Panc1 (cell line): ENCODE measurements at regions not wholly inside any gene's neighbourhood (a gene's known extent, or its start where the extent isn't known, plus 50 kb on each side); places are given as distances from the start of the nearest gene placed in this dataset.

Experiments used
- ATAC-seq: fragments of 200-7000 bp; cut with Tn5 transposase; 2 replicates; pipeline ENCODE4 v1.9.1; 2020; ENCODE audit warnings: mild to moderate bottlenecking, moderate library complexity
- BruUV-seq: library from RNA; stranded (reverse); fragments of 400-500 nt; replicated peaks from 2 replicates; lab custom pipeline; 2021; lab: Mats Ljungman, UMichigan
- CTCF ChIA-PET: fragments of 300-600 bp; sonication (Branson Sonifier 250); formaldehyde crosslinking; loops from one replicate; lab custom pipeline; 2022; ENCODE audit warnings: antibody characterized with exemption; lab: Charles Lee
- POLR2A ChIA-PET: fragments of 300-600 bp; sonication (Branson Sonifier 250); formaldehyde crosslinking; loops from one replicate; lab custom pipeline; 2022; ENCODE audit warnings: antibody characterized with exemption; lab: Charles Lee
- DNase-seq: peaks from one replicate; pipeline ENCODE4 v3.0.0-alpha.2; 2010; ENCODE audit warnings: low read depth, low spot score
- H3K27ac ChIP-seq: 2 replicates; pipeline ENCODE4 v1.5.1; 2011; ENCODE audit warnings: mild to moderate bottlenecking, low read length, inconsistent platforms
- H3K27me3 ChIP-seq: fragments of 200-500 bp; sonication (Bioruptor generic); 2 replicates; pipeline ENCODE4 v1.6.0; 2014; ENCODE audit warnings: low read length, inconsistent platforms; ENCODE audit not compliant: control insufficient read depth, insufficient read depth
- H3K36me3 ChIP-seq: fragments of 200-500 bp; sonication (Bioruptor generic); 2 replicates; pipeline ENCODE4 v1.5.1; 2014; ENCODE audit warnings: inconsistent platforms, mild to moderate bottlenecking, low read length, moderate library complexity; ENCODE audit not compliant: control insufficient read depth, insufficient read depth
- H3K4me1 ChIP-seq: 2 replicates; pipeline ENCODE4 v1.5.1; 2011; ENCODE audit warnings: inconsistent platforms, mild to moderate bottlenecking, low read length, moderate library complexity; ENCODE audit not compliant: control insufficient read depth, insufficient read depth
- H3K4me3 ChIP-seq, 2 experiments: 2 replicates each; pipeline ENCODE4 v1.5.1; 2011 to 2012; ENCODE audit warnings: low read depth in 2 of 2, low read length in 2 of 2, mild to moderate bottlenecking in 2 of 2, inconsistent platforms in 1 of 2, moderate library complexity in 1 of 2
- H3K9me3 ChIP-seq: fragments of 200-500 bp; sonication (Bioruptor generic); 2 replicates; pipeline ENCODE4 v1.5.1; 2014; ENCODE audit warnings: low read depth, mild to moderate bottlenecking, inconsistent platforms, low read length, moderate library complexity; ENCODE audit not compliant: control insufficient read depth, insufficient read depth
- POLR2AphosphoS5 ChIP-seq: IDR thresholded peaks from 2 replicates; pipeline ENCODE4 v1.6.1; 2012; ENCODE audit warnings: mild to moderate bottlenecking, low read depth, low read length, moderate library complexity
- SIN3A ChIP-seq: IDR thresholded peaks from 2 replicates; pipeline ENCODE4 v1.6.1; 2012; ENCODE audit warnings: low read depth, mild to moderate bottlenecking, low read length, moderate library complexity, borderline replicate concordance; ENCODE audit not compliant: insufficient read depth
- TCF7L2 ChIP-seq: IDR thresholded peaks from 2 replicates; pipeline ENCODE4 v1.6.1; 2011; ENCODE audit warnings: mild to moderate bottlenecking, low read depth, low read length, inconsistent platforms
- in situ Hi-C: cut with HindIII; loops from 2 replicates; pipeline ENCODE4 v1.10.0; 2016; ENCODE audit warnings: low sequenced_read_pairs, low pct_unique_long_range_greater_than_20kb
- intact Hi-C: fragments of 100-400 bp; cut with micrococcal nuclease; formaldehyde crosslinking; loops from one replicate; pipeline ENCODE4 v1.10.0; 2022; ENCODE audit not compliant: unreplicated experiment
- TF ChIP-seq, protein P1 (sequence below): fragments of 450-650 bp; IDR thresholded peaks from 2 replicates; pipeline ENCODE4 v1.5.1; 2017; ENCODE audit warnings: mild to moderate bottlenecking
- TF ChIP-seq, protein P2 (sequence below), 2 experiments: IDR thresholded peaks; 2 replicates each; pipeline ENCODE4 v1.6.1; 2011 to 2012; ENCODE audit warnings: low read depth in 2 of 2, control low read depth in 1 of 2, low read length in 1 of 2, mild to moderate bottlenecking in 1 of 2, moderate library complexity in 1 of 2; ENCODE audit not compliant: insufficient read depth in 1 of 2

GRCh38 chr1:68959461-68960030 is 462.7 kb upstream of the DEPDC1 start:
- no peak for DNase-seq
- no peak overlapping the region for H3K27ac ChIP-seq
- no TSS peak for BruUV-seq
- no peaks in the 10 kb centered on the region for H3K9me3 ChIP-seq
- no peaks in the 10 kb centered on the region for H3K4me1 ChIP-seq
- H3K27me3 ChIP-seq, result no peaks in the 10 kb centered on the region
- ChIA-PET POLR2A (no interaction called here), CTCF (no interaction called here)
- TF ChIP-seq TCF7L2, result no peak
- TF ChIP-seq POLR2AphosphoS5, result no peak
- TF ChIP-seq, protein P1, sequence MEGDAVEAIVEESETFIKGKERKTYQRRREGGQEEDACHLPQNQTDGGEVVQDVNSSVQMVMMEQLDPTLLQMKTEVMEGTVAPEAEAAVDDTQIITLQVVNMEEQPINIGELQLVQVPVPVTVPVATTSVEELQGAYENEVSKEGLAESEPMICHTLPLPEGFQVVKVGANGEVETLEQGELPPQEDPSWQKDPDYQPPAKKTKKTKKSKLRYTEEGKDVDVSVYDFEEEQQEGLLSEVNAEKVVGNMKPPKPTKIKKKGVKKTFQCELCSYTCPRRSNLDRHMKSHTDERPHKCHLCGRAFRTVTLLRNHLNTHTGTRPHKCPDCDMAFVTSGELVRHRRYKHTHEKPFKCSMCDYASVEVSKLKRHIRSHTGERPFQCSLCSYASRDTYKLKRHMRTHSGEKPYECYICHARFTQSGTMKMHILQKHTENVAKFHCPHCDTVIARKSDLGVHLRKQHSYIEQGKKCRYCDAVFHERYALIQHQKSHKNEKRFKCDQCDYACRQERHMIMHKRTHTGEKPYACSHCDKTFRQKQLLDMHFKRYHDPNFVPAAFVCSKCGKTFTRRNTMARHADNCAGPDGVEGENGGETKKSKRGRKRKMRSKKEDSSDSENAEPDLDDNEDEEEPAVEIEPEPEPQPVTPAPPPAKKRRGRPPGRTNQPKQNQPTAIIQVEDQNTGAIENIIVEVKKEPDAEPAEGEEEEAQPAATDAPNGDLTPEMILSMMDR, result no peak
- no peak for ATAC-seq
- intact Hi-C loops (no loop called here), in situ Hi-C loops (no loop called here)
- no peak overlapping the region for H3K4me3 ChIP-seq
- H3K36me3 ChIP-seq, result no peaks in the 10 kb centered on the region

DNA sequence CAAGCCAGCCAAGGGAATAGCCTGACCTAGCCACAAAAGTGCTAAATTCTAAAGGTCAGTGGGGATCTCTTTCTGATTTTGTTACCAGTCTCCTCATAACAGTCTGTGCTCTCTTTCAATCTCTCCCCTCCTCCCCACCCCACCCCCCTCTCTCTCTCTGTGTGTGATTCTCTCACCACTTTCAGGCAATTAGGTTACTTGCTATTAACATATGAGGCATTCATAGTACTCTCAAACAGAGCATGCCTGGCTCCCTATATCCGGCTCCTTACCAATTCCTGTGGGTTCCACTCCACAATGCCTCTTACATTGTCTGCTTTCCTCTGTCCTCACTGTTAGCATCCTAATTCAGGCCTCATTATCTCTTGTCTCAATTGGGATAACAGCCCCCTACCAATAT is 464.3 kb upstream of the DEPDC1 start:
- ChIA-PET POLR2A (no interaction called here), CTCF (no interaction called here)
- no peak overlapping the region for H3K27ac ChIP-seq
- H3K4me1 ChIP-seq, result no peaks in the 10 kb centered on the region
- DNase-seq, result no peak
- H3K27me3 ChIP-seq, result no peaks in the 10 kb centered on the region
- TF ChIP-seq, protein P2, sequence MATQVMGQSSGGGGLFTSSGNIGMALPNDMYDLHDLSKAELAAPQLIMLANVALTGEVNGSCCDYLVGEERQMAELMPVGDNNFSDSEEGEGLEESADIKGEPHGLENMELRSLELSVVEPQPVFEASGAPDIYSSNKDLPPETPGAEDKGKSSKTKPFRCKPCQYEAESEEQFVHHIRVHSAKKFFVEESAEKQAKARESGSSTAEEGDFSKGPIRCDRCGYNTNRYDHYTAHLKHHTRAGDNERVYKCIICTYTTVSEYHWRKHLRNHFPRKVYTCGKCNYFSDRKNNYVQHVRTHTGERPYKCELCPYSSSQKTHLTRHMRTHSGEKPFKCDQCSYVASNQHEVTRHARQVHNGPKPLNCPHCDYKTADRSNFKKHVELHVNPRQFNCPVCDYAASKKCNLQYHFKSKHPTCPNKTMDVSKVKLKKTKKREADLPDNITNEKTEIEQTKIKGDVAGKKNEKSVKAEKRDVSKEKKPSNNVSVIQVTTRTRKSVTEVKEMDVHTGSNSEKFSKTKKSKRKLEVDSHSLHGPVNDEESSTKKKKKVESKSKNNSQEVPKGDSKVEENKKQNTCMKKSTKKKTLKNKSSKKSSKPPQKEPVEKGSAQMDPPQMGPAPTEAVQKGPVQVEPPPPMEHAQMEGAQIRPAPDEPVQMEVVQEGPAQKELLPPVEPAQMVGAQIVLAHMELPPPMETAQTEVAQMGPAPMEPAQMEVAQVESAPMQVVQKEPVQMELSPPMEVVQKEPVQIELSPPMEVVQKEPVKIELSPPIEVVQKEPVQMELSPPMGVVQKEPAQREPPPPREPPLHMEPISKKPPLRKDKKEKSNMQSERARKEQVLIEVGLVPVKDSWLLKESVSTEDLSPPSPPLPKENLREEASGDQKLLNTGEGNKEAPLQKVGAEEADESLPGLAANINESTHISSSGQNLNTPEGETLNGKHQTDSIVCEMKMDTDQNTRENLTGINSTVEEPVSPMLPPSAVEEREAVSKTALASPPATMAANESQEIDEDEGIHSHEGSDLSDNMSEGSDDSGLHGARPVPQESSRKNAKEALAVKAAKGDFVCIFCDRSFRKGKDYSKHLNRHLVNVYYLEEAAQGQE (IDR thresholded peaks at IDR 0.05; ENCODE audit: insufficient read depth in 1 of 2, low read depth in 2 of 2, low read length in 1 of 2), result no peak
- TF ChIP-seq SIN3A, result no peak
- no peak for ATAC-seq
- no TSS peak for BruUV-seq
- in situ Hi-C loops (no loop called here), intact Hi-C loops (no loop called here)
- H3K9me3 ChIP-seq, result no peaks in the 10 kb centered on the region
- H3K36me3 ChIP-seq, result no peaks in the 10 kb centered on the region
- no peak overlapping the region for H3K4me3 ChIP-seq

- CTCF ChIA-PET, result no interaction called here
Measured at GRCh38 chr1:68963353-68963752, 466.5 kb upstream of the DEPDC1 start.

More at GRCh38 chr1:68963353-68963752, 466.5 kb upstream of the DEPDC1 start:
- H3K27ac ChIP-seq, result no peak overlapping the region
- H3K4me3 ChIP-seq, result no peak overlapping the region
- BruUV-seq, result no TSS peak
- intact Hi-C loops (no loop called here), in situ Hi-C loops (no loop called here)
- no peaks in the 10 kb centered on the region for H3K36me3 ChIP-seq
- DNase-seq (no peak), ATAC-seq (no peak)
- POLR2A ChIA-PET, result no interaction called here
- no peaks in the 10 kb centered on the region for H3K9me3 ChIP-seq
- H3K27me3 ChIP-seq, result no peaks in the 10 kb centered on the region
- TF ChIP-seq POLR2AphosphoS5 (no peak), TCF7L2 (no peak)
- no peaks in the 10 kb centered on the region for H3K4me1 ChIP-seq
